Ishikawa (cell line): ENCODE measurements at regions not wholly inside any gene's neighbourhood (a gene's known extent, or its start where the extent isn't known, plus 50 kb on each side); places are given as distances from the start of the nearest gene placed in this dataset.

Experiments used
- CEBPB ChIP-seq: IDR thresholded peaks from 2 replicates; pipeline ENCODE4 v1.6.1; 2012
- CREB1 ChIP-seq: IDR thresholded peaks from 2 replicates; pipeline ENCODE4 v1.6.1; 2012; ENCODE audit warnings: low read depth
- EGR1 ChIP-seq: IDR thresholded peaks from 2 replicates; pipeline ENCODE4 v1.6.1; 2012
- EP300 ChIP-seq: IDR thresholded peaks from 2 replicates; pipeline ENCODE4 v1.6.1; 2012; ENCODE audit warnings: borderline replicate concordance
- FOXM1 ChIP-seq: IDR thresholded peaks from 2 replicates; pipeline ENCODE4 v1.6.1; 2012; ENCODE audit warnings: low read depth, borderline replicate concordance
- NFIC ChIP-seq: IDR thresholded peaks from 2 replicates; pipeline ENCODE4 v1.6.1; 2012
- RAD21 ChIP-seq: IDR thresholded peaks from 2 replicates; pipeline ENCODE4 v1.6.1; 2012; ENCODE audit warnings: low read depth
- REST ChIP-seq: IDR thresholded peaks from 2 replicates; pipeline ENCODE4 v1.6.1; 2012; ENCODE audit warnings: low read depth, mild to moderate bottlenecking
- TAF1 ChIP-seq: IDR thresholded peaks from 2 replicates; pipeline ENCODE4 v1.6.1; 2012; ENCODE audit warnings: low read depth, mild to moderate bottlenecking
- TCF12 ChIP-seq: IDR thresholded peaks from 2 replicates; pipeline ENCODE4 v1.6.1; 2012; ENCODE audit warnings: low read depth
- TEAD4 ChIP-seq: IDR thresholded peaks from 2 replicates; pipeline ENCODE4 v1.6.1; 2012
- YY1 ChIP-seq: IDR thresholded peaks from 2 replicates; pipeline ENCODE4 v1.6.1; 2012; ENCODE audit warnings: low read depth
- ZBTB7A ChIP-seq: IDR thresholded peaks from 2 replicates; pipeline ENCODE4 v1.6.1; 2012; ENCODE audit warnings: low read depth
- TF ChIP-seq, protein P1 (sequence below): IDR thresholded peaks from 2 replicates; pipeline ENCODE4 v1.6.1; 2012
- TF ChIP-seq, protein P2 (sequence below): IDR thresholded peaks from 2 replicates; pipeline ENCODE4 v1.6.1; 2012

- TF ChIP-seq, protein P1, sequence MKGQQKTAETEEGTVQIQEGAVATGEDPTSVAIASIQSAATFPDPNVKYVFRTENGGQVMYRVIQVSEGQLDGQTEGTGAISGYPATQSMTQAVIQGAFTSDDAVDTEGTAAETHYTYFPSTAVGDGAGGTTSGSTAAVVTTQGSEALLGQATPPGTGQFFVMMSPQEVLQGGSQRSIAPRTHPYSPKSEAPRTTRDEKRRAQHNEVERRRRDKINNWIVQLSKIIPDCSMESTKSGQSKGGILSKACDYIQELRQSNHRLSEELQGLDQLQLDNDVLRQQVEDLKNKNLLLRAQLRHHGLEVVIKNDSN, result peak; percentile 62
- no peak for TF ChIP-seq ZBTB7A
- TF ChIP-seq YY1, result no peak
Measured at GRCh38 chr13:78827471-78827870, 168.5 kb upstream of the OBI1 start.

DNA sequence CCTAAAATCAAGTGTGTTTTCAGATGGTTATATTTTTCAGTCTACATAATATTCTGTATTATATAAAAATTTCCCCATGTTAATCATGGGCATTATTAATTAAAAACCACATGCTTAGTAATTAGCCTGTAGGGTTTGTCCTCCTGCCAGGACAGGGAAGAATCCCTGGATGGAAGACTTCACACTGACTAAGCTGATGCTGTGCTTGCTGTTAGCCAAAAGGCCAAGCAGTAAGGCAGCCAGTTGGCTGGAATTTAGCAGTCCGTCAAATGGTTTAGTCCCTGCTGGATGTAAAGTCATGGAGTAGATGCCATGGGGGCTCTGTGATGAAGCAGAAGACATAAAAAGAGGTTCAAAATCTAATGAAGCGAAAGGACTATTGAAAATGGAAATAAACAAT is 168.0 kb upstream of the OBI1 start:
- TF ChIP-seq CEBPB (no peak), NFIC (no peak), EGR1 (no peak), FOXM1 (no peak), YY1 (no peak), EP300 (no peak), CREB1 (no peak), RAD21 (no peak), REST (no peak)

- TF ChIP-seq REST (no peak), TAF1 (no peak), CEBPB (no peak), YY1 (no peak), ZBTB7A (no peak)
- TF ChIP-seq, protein P1, result no peak
Measured at GRCh38 chr13:78826312-78826711, 167.4 kb upstream of the OBI1 start.

DNA sequence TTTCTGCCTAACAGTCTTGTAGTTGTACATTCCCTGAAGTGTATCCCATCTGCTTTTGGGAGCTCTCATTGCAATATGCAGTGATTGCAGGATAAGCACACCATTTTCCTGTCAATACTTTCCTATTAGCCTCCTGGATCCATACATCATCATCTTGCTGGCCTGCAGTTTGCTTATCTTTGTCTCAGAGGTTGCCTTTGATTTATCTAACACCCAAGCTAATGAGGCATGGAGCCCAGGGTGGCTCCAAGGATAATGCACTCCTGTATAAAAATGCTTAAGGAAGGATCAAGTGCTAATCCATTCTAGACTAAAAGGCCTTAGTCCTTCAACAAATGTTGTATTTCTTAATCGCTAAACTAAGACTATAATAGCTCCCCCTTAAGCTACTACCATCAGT is 161.6 kb upstream of the OBI1 start:
- no peak for TF ChIP-seq RAD21
- no peak for TF ChIP-seq EGR1
- TF ChIP-seq CREB1, result no peak
- no peak for TF ChIP-seq CEBPB
- TF ChIP-seq REST, result no peak
- TF ChIP-seq NFIC, result no peak
- TF ChIP-seq, protein P2, sequence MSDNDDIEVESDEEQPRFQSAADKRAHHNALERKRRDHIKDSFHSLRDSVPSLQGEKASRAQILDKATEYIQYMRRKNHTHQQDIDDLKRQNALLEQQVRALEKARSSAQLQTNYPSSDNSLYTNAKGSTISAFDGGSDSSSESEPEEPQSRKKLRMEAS, result no peak

GRCh38 chr13:78816592-78816991 is 157.6 kb upstream of the OBI1 start:
- no peak for TF ChIP-seq TEAD4
- no peak for TF ChIP-seq EP300
- TF ChIP-seq NFIC, result no peak
- TF ChIP-seq, protein P1, result no peak
- no peak for TF ChIP-seq TCF12
- TF ChIP-seq, protein P2, result no peak
- TF ChIP-seq YY1, result no peak
- no peak for TF ChIP-seq RAD21
- TF ChIP-seq ZBTB7A, result no peak
- no peak for TF ChIP-seq TAF1
- TF ChIP-seq EGR1, result no peak
- TF ChIP-seq REST, result no peak
- no peak for TF ChIP-seq CEBPB
- TF ChIP-seq FOXM1, result no peak
- TF ChIP-seq CREB1, result no peak
